PC-9 (cell line): ENCODE measurements at regions not wholly inside any gene's neighbourhood (a gene's known extent, or its start where the extent isn't known, plus 50 kb on each side); places are given as distances from the start of the nearest gene placed in this dataset.

Experiments used
- EZH2 ChIP-seq: fragments of 200-600 bp; sonication (generic); IDR thresholded peaks from 2 replicates; pipeline ENCODE4 v1.8.0; 2017; ENCODE audit warnings: antibody characterized with exemption, low read depth
- TF ChIP-seq, protein P1 (sequence below): fragments of 200-600 bp; sonication (generic); conservative IDR thresholded peaks from 2 replicates; pipeline ENCODE4 v1.6.1; 2017; ENCODE audit warnings: mixed run types, antibody characterized with exemption, mild to moderate bottlenecking, moderate library complexity

GRCh38 chr5:73231246-73231778 is 58.3 kb downstream of the TMEM174 start:
- TF ChIP-seq EZH2, result no peak
- TF ChIP-seq, protein P1, sequence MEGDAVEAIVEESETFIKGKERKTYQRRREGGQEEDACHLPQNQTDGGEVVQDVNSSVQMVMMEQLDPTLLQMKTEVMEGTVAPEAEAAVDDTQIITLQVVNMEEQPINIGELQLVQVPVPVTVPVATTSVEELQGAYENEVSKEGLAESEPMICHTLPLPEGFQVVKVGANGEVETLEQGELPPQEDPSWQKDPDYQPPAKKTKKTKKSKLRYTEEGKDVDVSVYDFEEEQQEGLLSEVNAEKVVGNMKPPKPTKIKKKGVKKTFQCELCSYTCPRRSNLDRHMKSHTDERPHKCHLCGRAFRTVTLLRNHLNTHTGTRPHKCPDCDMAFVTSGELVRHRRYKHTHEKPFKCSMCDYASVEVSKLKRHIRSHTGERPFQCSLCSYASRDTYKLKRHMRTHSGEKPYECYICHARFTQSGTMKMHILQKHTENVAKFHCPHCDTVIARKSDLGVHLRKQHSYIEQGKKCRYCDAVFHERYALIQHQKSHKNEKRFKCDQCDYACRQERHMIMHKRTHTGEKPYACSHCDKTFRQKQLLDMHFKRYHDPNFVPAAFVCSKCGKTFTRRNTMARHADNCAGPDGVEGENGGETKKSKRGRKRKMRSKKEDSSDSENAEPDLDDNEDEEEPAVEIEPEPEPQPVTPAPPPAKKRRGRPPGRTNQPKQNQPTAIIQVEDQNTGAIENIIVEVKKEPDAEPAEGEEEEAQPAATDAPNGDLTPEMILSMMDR, result no peak
